Cardiac muscle cell (in vitro differentiated cells and primary cell): ENCODE measurements at regions not wholly inside any gene's neighbourhood (a gene's known extent, or its start where the extent isn't known, plus 50 kb on each side); places are given as distances from the start of the nearest gene placed in this dataset.

Source experiments
- DNase-seq, 2 donors: peaks; one replicate each; pipeline versions ENCODE4 v3.0.0 to v3.0.0-alpha.2; 2010 to 2017; ENCODE audit warnings: low read depth in 1 of 2, low spot score in 1 of 2
- H3K27ac ChIP-seq: fragments of 200-600 bp; sonication (generic); 2 replicates; pipeline ENCODE4 v1.5.1; 2016
- H3K27me3 ChIP-seq: fragments of 200-600 bp; sonication (generic); 2 replicates; pipeline ENCODE4 v1.6.0; 2016; ENCODE audit warnings: control low read depth
- H3K36me3 ChIP-seq: fragments of 200-600 bp; sonication (generic); 2 replicates; pipeline ENCODE4 v1.5.1; 2016; ENCODE audit warnings: control low read depth
- H3K4me1 ChIP-seq: fragments of 200-600 bp; sonication (generic); 2 replicates; pipeline ENCODE4 v1.8.1; 2017; ENCODE audit warnings: low read depth, mild to moderate bottlenecking, mixed run types
- H3K4me3 ChIP-seq: fragments of 200-600 bp; sonication (generic); 2 replicates; pipeline ENCODE4 v1.5.1; 2016; ENCODE audit warnings: mild to moderate bottlenecking
- H3K9me3 ChIP-seq: fragments of 200-600 bp; sonication (generic); 2 replicates; pipeline ENCODE4 v1.5.1; 2017; ENCODE audit warnings: low read depth, mild to moderate bottlenecking, control low read depth
- CTCF ChIP-seq: IDR thresholded peaks from 2 replicates; pipeline ENCODE4 v1.5.1; 2012; ENCODE audit warnings: low read depth, mild to moderate bottlenecking, low read length

GRCh38 chr7:46848944-46849343 lies 733.0 kb downstream of the TNS3 start:
- DNase-seq, result no peak
- Histone ChIP-seq H3K27ac (no peak overlapping the region), H3K27me3 (no peaks in the 10 kb centered on the region), H3K4me1 (no peaks in the 10 kb centered on the region), H3K36me3 (no peaks in the 10 kb centered on the region), H3K4me3 (no peak overlapping the region), H3K9me3 (no peaks in the 10 kb centered on the region)
- TF ChIP-seq CTCF, result no peak

GRCh38 chr7:46848311-46848710 lies 733.6 kb downstream of the TNS3 start:
- H3K4me1 ChIP-seq, result no peaks in the 10 kb centered on the region
- TF ChIP-seq CTCF, result no peak
- no peak overlapping the region for H3K27ac ChIP-seq
- no peak overlapping the region for H3K4me3 ChIP-seq
- H3K27me3 ChIP-seq, result no peaks in the 10 kb centered on the region
- H3K9me3 ChIP-seq, result no peaks in the 10 kb centered on the region
- no peak for DNase-seq
- no peaks in the 10 kb centered on the region for H3K36me3 ChIP-seq

- Histone ChIP-seq H3K4me1 (no peaks in the 10 kb centered on the region), H3K4me3 (no peak overlapping the region), H3K27ac (no peak overlapping the region), H3K36me3 (no peaks in the 10 kb centered on the region), H3K9me3 (no peaks in the 10 kb centered on the region), H3K27me3 (no peaks in the 10 kb centered on the region)
- no peak for DNase-seq
- no peak for TF ChIP-seq CTCF
Observed at GRCh38 chr7:46847126-46847525, 734.8 kb downstream of the TNS3 start.

GRCh38 chr7:46844486-46844885 lies 737.4 kb downstream of the TNS3 start:
- Histone ChIP-seq H3K4me1 (no peaks in the 10 kb centered on the region), H3K36me3 (no peaks in the 10 kb centered on the region), H3K9me3 (no peaks in the 10 kb centered on the region), H3K27ac (no peak overlapping the region), H3K27me3 (no peaks in the 10 kb centered on the region), H3K4me3 (no peak overlapping the region)
- DNase-seq, result peak in 1 of 2 donors; percentile 18
- TF ChIP-seq CTCF, result no peak

GRCh38 chr7:46841248-46841647 lies 740.7 kb downstream of the TNS3 start:
- no peaks in the 10 kb centered on the region for H3K36me3 ChIP-seq
- no peaks in the 10 kb centered on the region for H3K27me3 ChIP-seq
- no peak overlapping the region for H3K27ac ChIP-seq
- H3K4me1 ChIP-seq, result no peaks in the 10 kb centered on the region
- no peaks in the 10 kb centered on the region for H3K9me3 ChIP-seq
- DNase-seq, result no peak
- H3K4me3 ChIP-seq, result no peak overlapping the region
- TF ChIP-seq CTCF, result no peak

GRCh38 chr7:46839651-46840050 lies 742.3 kb downstream of the TNS3 start:
- Histone ChIP-seq H3K9me3 (no peaks in the 10 kb centered on the region), H3K27me3 (no peaks in the 10 kb centered on the region), H3K4me3 (no peak overlapping the region), H3K36me3 (no peaks in the 10 kb centered on the region), H3K4me1 (no peaks in the 10 kb centered on the region), H3K27ac (no peak overlapping the region)
- DNase-seq, result no peak
- no peak for TF ChIP-seq CTCF
